Mesenchymal stem cell (in vitro differentiated cells and primary cell): ENCODE measurements at regions not wholly inside any gene's neighbourhood (a gene's known extent, or its start where the extent isn't known, plus 50 kb on each side); places are given as distances from the start of the nearest gene placed in this dataset.

Experiments used
- DNase-seq: peaks from one replicate; pipeline ENCODE4 v3.0.0-alpha.2; 2013
- H2AFZ ChIP-seq: one replicate; pipeline ENCODE4 v1.6.1; 2013; ENCODE audit warnings: low read depth, mild to moderate bottlenecking, control low read depth, inconsistent platforms, low read length, moderate library complexity
- H2AK5ac ChIP-seq: 2 replicates; pipeline ENCODE4 v1.6.1; 2013; ENCODE audit warnings: low read length, moderate library complexity, mild to moderate bottlenecking, inconsistent platforms; ENCODE audit not compliant: severe bottlenecking
- H2BK120ac ChIP-seq: one replicate; pipeline ENCODE4 v1.6.1; 2013; ENCODE audit warnings: low read depth, mild to moderate bottlenecking, inconsistent platforms, low read length, moderate library complexity
- H2BK12ac ChIP-seq, 2 experiments: one replicate each; pipeline ENCODE4 v1.6.1; 2013; ENCODE audit warnings: inconsistent platforms in 2 of 2, low read length in 2 of 2, mild to moderate bottlenecking in 2 of 2, moderate library complexity in 2 of 2, control low read depth in 1 of 2
- H2BK15ac ChIP-seq: one replicate; pipeline ENCODE4 v1.6.1; 2013; ENCODE audit warnings: mild to moderate bottlenecking, low read depth, inconsistent platforms; ENCODE audit not compliant: poor library complexity, severe bottlenecking
- H2BK5ac ChIP-seq: 2 replicates; pipeline ENCODE4 v1.6.1; 2013; ENCODE audit warnings: low read depth, mild to moderate bottlenecking, low read length, control low read depth, inconsistent platforms; ENCODE audit not compliant: poor library complexity, severe bottlenecking
- H3K14ac ChIP-seq, 2 experiments: one replicate each; pipeline ENCODE4 v1.6.1; 2013; ENCODE audit warnings: inconsistent platforms in 2 of 2, low read length in 2 of 2, control low read depth in 1 of 2, mild to moderate bottlenecking in 1 of 2, moderate library complexity in 1 of 2
- H3K18ac ChIP-seq, 2 experiments: one replicate each; pipeline ENCODE4 v1.6.1; 2013; ENCODE audit warnings: inconsistent platforms in 2 of 2, low read length in 2 of 2, control low read depth in 1 of 2, low read depth in 1 of 2, mild to moderate bottlenecking in 1 of 2
- H3K23ac ChIP-seq, 2 experiments: one replicate each; pipeline ENCODE4 v1.6.1; 2013; ENCODE audit warnings: inconsistent platforms in 2 of 2, low read length in 2 of 2, mild to moderate bottlenecking in 2 of 2, moderate library complexity in 2 of 2, control low read depth in 1 of 2
- H3K27ac ChIP-seq: 2 replicates; pipeline ENCODE4 v1.5.1; 2013; ENCODE audit warnings: mild to moderate bottlenecking, moderate library complexity, low read length, control low read depth, inconsistent platforms; ENCODE audit not compliant: poor library complexity, severe bottlenecking
- H3K27me3 ChIP-seq, 2 experiments: 2 replicates each; pipeline versions ENCODE4 v1.6.1 to v1.7.0; 2013; ENCODE audit warnings: low read length in 2 of 2, mild to moderate bottlenecking in 2 of 2, moderate library complexity in 2 of 2, control low read depth in 1 of 2, inconsistent platforms in 1 of 2; ENCODE audit not compliant: control insufficient read depth in 1 of 2, insufficient read depth in 1 of 2
- H3K36me3 ChIP-seq, 2 experiments: 2 replicates each; pipeline versions ENCODE4 v1.6.1 to v1.7.0; 2013; ENCODE audit warnings: low read length in 2 of 2, control low read depth in 1 of 2, inconsistent platforms in 1 of 2, low read depth in 1 of 2, mild to moderate bottlenecking in 1 of 2; ENCODE audit not compliant: insufficient read depth in 2 of 2, control insufficient read depth in 1 of 2
- H3K4ac ChIP-seq, 2 experiments: one replicate each; pipeline ENCODE4 v1.6.1; 2013; ENCODE audit warnings: inconsistent platforms in 2 of 2, low read length in 2 of 2, mild to moderate bottlenecking in 2 of 2, moderate library complexity in 2 of 2, control low read depth in 1 of 2, low read depth in 1 of 2
- H3K4me1 ChIP-seq: 2 replicates; pipeline ENCODE4 v1.6.1; 2013; ENCODE audit warnings: low read depth, low read length, control low read depth; ENCODE audit not compliant: control insufficient read depth, insufficient read depth
- H3K4me2 ChIP-seq: 2 replicates; pipeline ENCODE4 v1.6.1; 2013; ENCODE audit warnings: low read length, mild to moderate bottlenecking, inconsistent platforms; ENCODE audit not compliant: poor library complexity, severe bottlenecking
- H3K4me3 ChIP-seq, 2 experiments: 2 replicates each; pipeline versions ENCODE4 v1.5.1 to v1.7.0; 2013; ENCODE audit warnings: low read length in 2 of 2, mild to moderate bottlenecking in 2 of 2, control low read depth in 1 of 2, low read depth in 1 of 2; ENCODE audit not compliant: insufficient read depth in 1 of 2
- H3K79me1 ChIP-seq: replicated peaks from 2 replicates; pipeline ENCODE4 v1.6.1; 2013; ENCODE audit warnings: mild to moderate bottlenecking, control low read depth, low read length, inconsistent platforms; ENCODE audit not compliant: poor library complexity, severe bottlenecking
- H3K9ac ChIP-seq: 2 replicates; pipeline ENCODE4 v1.7.0; 2013; ENCODE audit warnings: mild to moderate bottlenecking, low read length, moderate library complexity
- H3K9me3 ChIP-seq: 2 replicates; pipeline ENCODE4 v1.7.0; 2013; ENCODE audit warnings: mild to moderate bottlenecking, low read length; ENCODE audit not compliant: control insufficient read depth
- H4K8ac ChIP-seq: one replicate; pipeline ENCODE4 v1.6.1; 2013; ENCODE audit warnings: inconsistent platforms, mild to moderate bottlenecking, low read length, moderate library complexity
- H4K91ac ChIP-seq: one replicate; pipeline ENCODE4 v1.6.1; 2013; ENCODE audit warnings: mild to moderate bottlenecking, low read length, inconsistent platforms
- WGBS: methylation state at CpG from one replicate; pipeline ENCODE4 v1.1.7; 2013; ENCODE audit warnings: mixed read lengths; 5-methylcytosine and 5-hydroxymethylcytosine counted together

DNA sequence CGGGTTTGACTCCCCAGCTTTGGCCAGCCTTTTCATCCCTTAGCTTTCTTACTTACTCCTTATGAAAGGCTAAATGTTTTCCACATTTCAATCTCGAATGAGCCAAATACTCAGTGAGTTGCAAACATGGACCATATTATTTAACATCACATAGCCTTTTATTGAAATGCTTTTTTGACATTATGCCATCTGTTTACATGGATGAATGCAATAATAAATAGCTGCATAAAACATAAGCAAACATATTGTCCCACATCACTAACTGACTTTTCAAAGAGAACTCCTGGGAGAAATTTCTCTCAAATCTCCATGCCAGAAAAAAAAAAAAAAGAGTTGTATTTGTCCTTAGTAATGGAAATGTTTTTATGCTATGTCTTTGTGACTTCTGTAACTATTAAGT is 134.9 kb downstream of the LSMEM1 start:
- H3K23ac ChIP-seq = no peak overlapping the region
- no peak overlapping the region for H2AK5ac ChIP-seq
- H4K8ac ChIP-seq = no peak overlapping the region
- H3K27ac ChIP-seq = no peak overlapping the region
- H3K14ac ChIP-seq = no peak overlapping the region
- H2BK12ac ChIP-seq = no peak overlapping the region
- no peak overlapping the region for H3K4me3 ChIP-seq
- H3K9me3 ChIP-seq = no peaks in the 10 kb centered on the region
- no peak for DNase-seq
- no peak overlapping the region for H3K18ac ChIP-seq
- H3K4me2 ChIP-seq = no peak overlapping the region
- H2BK120ac ChIP-seq = no peak overlapping the region
- H3K36me3 ChIP-seq = no peaks in the 10 kb centered on the region
- no peaks in the 10 kb centered on the region for H3K79me1 ChIP-seq
- no peaks in the 10 kb centered on the region for H3K4me1 ChIP-seq
- no peaks in the 10 kb centered on the region for H3K27me3 ChIP-seq
- no peak overlapping the region for H2BK5ac ChIP-seq
- no peak overlapping the region for H2AFZ ChIP-seq
- H2BK15ac ChIP-seq = no peak overlapping the region
- no peak overlapping the region for H3K4ac ChIP-seq
- 60% methylated on average over 1 of the region's 2 CpGs for WGBS
- no peak overlapping the region for H4K91ac ChIP-seq
- H3K9ac ChIP-seq = no peak overlapping the region

DNA sequence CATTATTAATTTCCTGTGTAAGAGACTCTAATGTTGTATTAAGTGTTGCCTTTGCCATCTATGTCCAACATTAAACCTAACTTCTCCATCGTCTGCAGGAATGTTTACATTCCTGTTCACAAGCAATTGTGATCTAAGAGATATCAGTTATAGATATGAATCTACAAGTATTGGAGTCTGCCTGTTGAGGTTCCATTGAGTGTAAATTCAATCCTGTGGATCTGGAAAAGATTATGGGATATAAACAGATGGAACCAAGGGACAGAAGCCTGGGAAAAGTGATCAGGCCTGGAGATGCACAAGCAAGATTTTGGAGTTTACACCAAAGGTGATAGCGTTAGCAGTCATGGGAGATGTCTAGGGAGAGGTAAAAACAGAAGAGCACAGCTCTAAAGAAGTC is 135.5 kb downstream of the LSMEM1 start:
- Histone ChIP-seq H3K27ac (no peak overlapping the region), H4K91ac (no peak overlapping the region), H3K4me3 (no peak overlapping the region), H3K9me3 (no peaks in the 10 kb centered on the region), H3K4me2 (no peak overlapping the region), H2AFZ (no peak overlapping the region), H2BK15ac (no peak overlapping the region), H3K79me1 (no peaks in the 10 kb centered on the region), H3K4me1 (no peaks in the 10 kb centered on the region), H3K9ac (no peak overlapping the region), H2AK5ac (no peak overlapping the region), H3K18ac (no peak overlapping the region), H3K27me3 (no peaks in the 10 kb centered on the region), H2BK120ac (no peak overlapping the region), H3K23ac (no peak overlapping the region), H2BK5ac (no peak overlapping the region), H3K14ac (no peak overlapping the region), H4K8ac (no peak overlapping the region), H3K4ac (no peak overlapping the region), H2BK12ac (no peak overlapping the region), H3K36me3 (no peaks in the 10 kb centered on the region)
- DNase-seq = no peak
- WGBS = 60% methylated on average over 1 of the region's 2 CpGs

GRCh38 chr7:112619343-112619742 is 138.6 kb downstream of the LSMEM1 start:
- no peaks in the 10 kb centered on the region for H3K36me3 ChIP-seq
- H2BK5ac ChIP-seq = no peak overlapping the region
- no peak overlapping the region for H3K9ac ChIP-seq
- H2AK5ac ChIP-seq = no peak overlapping the region
- no peak overlapping the region for H3K4me2 ChIP-seq
- no peak overlapping the region for H2BK12ac ChIP-seq
- no peak overlapping the region for H4K91ac ChIP-seq
- H2BK15ac ChIP-seq = no peak overlapping the region
- no peak overlapping the region for H2BK120ac ChIP-seq
- no peak overlapping the region for H3K23ac ChIP-seq
- no peaks in the 10 kb centered on the region for H3K27me3 ChIP-seq
- no peak overlapping the region for H4K8ac ChIP-seq
- no peaks in the 10 kb centered on the region for H3K9me3 ChIP-seq
- H3K4ac ChIP-seq = no peak overlapping the region
- DNase-seq = no peak
- no peaks in the 10 kb centered on the region for H3K4me1 ChIP-seq
- H3K4me3 ChIP-seq = no peak overlapping the region
- no peak overlapping the region for H3K14ac ChIP-seq
- no peaks in the 10 kb centered on the region for H3K79me1 ChIP-seq
- no peak overlapping the region for H3K27ac ChIP-seq
- no peak overlapping the region for H2AFZ ChIP-seq
- H3K18ac ChIP-seq = no peak overlapping the region

GRCh38 chr7:112622159-112622715 is 141.4 kb downstream of the LSMEM1 start:
- Histone ChIP-seq H3K18ac (no peak overlapping the region), H3K9ac (no peak overlapping the region), H3K4ac (no peak overlapping the region), H2BK15ac (no peak overlapping the region), H2AK5ac (no peak overlapping the region), H2BK120ac (no peak overlapping the region), H2BK12ac (no peak overlapping the region), H3K23ac (no peak overlapping the region), H3K4me1 (no peaks in the 10 kb centered on the region), H2AFZ (no peak overlapping the region), H3K9me3 (no peaks in the 10 kb centered on the region), H3K79me1 (no peaks in the 10 kb centered on the region), H4K8ac (no peak overlapping the region), H2BK5ac (no peak overlapping the region), H3K27ac (no peak overlapping the region), H3K4me2 (no peak overlapping the region), H3K27me3 (no peaks in the 10 kb centered on the region), H3K4me3 (no peak overlapping the region), H3K36me3 (no peaks in the 10 kb centered on the region), H4K91ac (no peak overlapping the region), H3K14ac (no peak overlapping the region)
- no peak for DNase-seq
- 91% methylated on average over 23 of the region's 23 CpGs for WGBS
